ENCODE measurements at regions not wholly inside any gene's neighbourhood (a gene's known extent, or its start where the extent isn't known, plus 50 kb on each side); places are given as distances from the start of the nearest gene placed in this dataset.

DNA sequence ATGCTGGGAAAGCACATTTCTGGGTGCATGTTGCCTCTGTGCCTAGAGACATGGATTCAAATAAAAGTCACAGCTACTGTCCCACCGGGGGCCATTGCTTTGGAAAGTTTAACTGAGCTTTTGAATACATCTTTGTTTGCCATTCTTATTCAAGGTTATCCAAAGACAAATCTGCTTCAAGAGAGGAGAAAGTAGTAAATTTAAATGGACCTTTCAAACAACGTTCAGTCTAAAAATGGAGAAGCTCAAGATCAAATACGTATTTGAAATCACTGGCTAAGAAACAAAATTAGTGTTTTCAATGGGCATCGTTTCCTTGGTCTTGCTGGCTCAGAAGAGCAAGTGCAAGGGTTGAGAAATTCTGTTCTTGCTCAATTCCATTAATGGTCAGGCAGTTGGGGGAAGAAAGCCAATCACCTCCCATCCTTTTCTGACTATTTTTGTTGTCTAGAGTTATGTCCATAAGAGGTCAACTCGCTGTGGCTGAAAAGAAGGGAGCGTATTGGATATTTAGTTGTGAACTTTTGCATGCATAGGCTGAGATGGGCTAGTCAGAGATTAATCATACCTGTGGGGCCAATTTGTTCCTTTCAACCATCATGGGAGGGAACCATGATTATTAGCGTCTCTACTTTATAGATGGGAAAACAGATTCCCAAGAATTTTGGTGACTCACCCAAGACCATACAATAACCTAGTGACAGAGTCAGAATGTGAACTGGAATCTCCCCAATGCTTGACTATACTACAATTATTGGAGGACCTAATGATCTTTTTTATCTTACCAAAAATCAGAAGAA, 276.2 kb upstream of the TNC start:
- no peak for DNase-seq
- Histone ChIP-seq H3K36me3 (no peaks in the 10 kb centered on the region), H3K9me3 (no peaks in the 10 kb centered on the region), H3K4me3 (no peak overlapping the region), H3K27ac (no peak overlapping the region), H3K4me1 (ENCODE audit: insufficient read depth) (no peaks in the 10 kb centered on the region), H3K27me3 (no peaks in the 10 kb centered on the region)
- TF ChIP-seq CTCF (IDR thresholded peaks at IDR 0.05), result no peak
- TF ChIP-seq POLR2A (IDR thresholded peaks at IDR 0.05), result no peak
- no peak for TF ChIP-seq EP300 (IDR thresholded peaks at IDR 0.05)
- intact Hi-C loops (cut with DNase I), result loop anchor here in 1 of 4 donors (10.0 kb wide), 1 partner anchor 51 kb away; no protein-coding TSS in a partner anchor
- WGBS, 3 donors, result 78 to 82% (median 80%) methylated on average over 7 of the region's 7 CpGs

DNA sequence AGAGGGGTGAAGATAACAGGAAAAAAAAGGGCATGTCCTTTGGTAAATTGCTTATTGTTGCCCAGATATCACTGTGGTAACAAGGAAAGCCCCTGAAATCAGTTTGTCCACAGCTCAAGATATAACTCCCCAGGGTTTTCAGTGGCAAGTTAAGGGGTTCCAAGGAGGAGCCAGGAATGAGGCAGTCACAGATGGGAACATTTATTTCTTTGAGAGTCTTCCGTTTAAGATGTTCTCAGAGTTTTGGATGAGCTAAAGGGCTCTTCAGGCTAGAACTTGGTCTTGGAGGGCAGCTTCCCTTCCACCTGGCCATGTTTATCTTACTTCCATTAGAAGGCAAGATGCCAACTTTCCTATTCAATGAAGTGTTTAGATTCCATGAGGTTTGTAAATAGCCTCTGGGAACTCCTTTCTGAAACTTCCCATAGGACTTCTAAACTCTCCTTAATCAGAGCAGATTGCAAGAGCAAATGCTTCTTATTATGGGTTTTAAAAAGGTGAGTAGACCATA, 277.6 kb upstream of the TNC start:
- no peak overlapping the region for H3K27ac ChIP-seq
- 34 to 53% (median 35%) methylated on average over 1 of the region's 1 CpG for WGBS, 3 donors
- H3K36me3 ChIP-seq, result no peaks in the 10 kb centered on the region
- TF ChIP-seq CTCF (IDR thresholded peaks at IDR 0.05), result no peak
- no peak for TF ChIP-seq EP300 (IDR thresholded peaks at IDR 0.05)
- no peaks in the 10 kb centered on the region for H3K27me3 ChIP-seq
- DNase-seq, result no peak
- H3K4me3 ChIP-seq, result no peak overlapping the region
- intact Hi-C loops (cut with DNase I), result loop anchor here in 1 of 4 donors (10.0 kb wide), 1 partner anchor 49 kb away; no protein-coding TSS in a partner anchor
- H3K4me1 ChIP-seq (ENCODE audit: insufficient read depth), result no peaks in the 10 kb centered on the region
- H3K9me3 ChIP-seq, result no peaks in the 10 kb centered on the region

- intact Hi-C loops (cut with DNase I), result loop anchor here in 1 of 4 donors (10.0 kb wide), 1 partner anchor 49 kb away; no protein-coding TSS in a partner anchor
- no peak for DNase-seq
- no peaks in the 10 kb centered on the region for H3K27me3 ChIP-seq
- no peak overlapping the region for H3K27ac ChIP-seq
- H3K9me3 ChIP-seq, result no peaks in the 10 kb centered on the region
- H3K36me3 ChIP-seq, result no peaks in the 10 kb centered on the region
- H3K4me1 ChIP-seq (ENCODE audit: insufficient read depth), result no peaks in the 10 kb centered on the region
- H3K4me3 ChIP-seq, result no peak overlapping the region
- no peak for TF ChIP-seq POLR2A (IDR thresholded peaks at IDR 0.05)
- no peak for TF ChIP-seq EP300 (IDR thresholded peaks at IDR 0.05)
- no peak for TF ChIP-seq CTCF (IDR thresholded peaks at IDR 0.05)
Observed at GRCh38 chr9:115396071-115396529, 278.1 kb upstream of the TNC start.

GRCh38 chr9:115397591-115398312, 279.8 kb upstream of the TNC start:
- no peak for DNase-seq
- no peaks in the 10 kb centered on the region for H3K4me1 ChIP-seq (ENCODE audit: insufficient read depth)
- intact Hi-C loops (cut with DNase I), result loop anchor here in 1 of 4 donors (10.0 kb wide), 1 partner anchor 47 kb away; no protein-coding TSS in a partner anchor
- H3K4me3 ChIP-seq, result no peak overlapping the region
- H3K27me3 ChIP-seq, result no peaks in the 10 kb centered on the region
- no peak overlapping the region for H3K27ac ChIP-seq
- no peaks in the 10 kb centered on the region for H3K9me3 ChIP-seq
- H3K36me3 ChIP-seq, result no peaks in the 10 kb centered on the region
- TF ChIP-seq CTCF (IDR thresholded peaks at IDR 0.05), result no peak
- no peak for TF ChIP-seq POLR2A (IDR thresholded peaks at IDR 0.05)
- no peak for TF ChIP-seq EP300 (IDR thresholded peaks at IDR 0.05)
- WGBS, 3 donors, result 84 to 92% (median 85%) methylated on average over 4 of the region's 4 CpGs
